Endothelial cell of umbilical vein (primary cell): ENCODE measurements at regions not wholly inside any gene's neighbourhood (a gene's known extent, or its start where the extent isn't known, plus 50 kb on each side); places are given as distances from the start of the nearest gene placed in this dataset.

Experiments used
- BruUV-seq: library from RNA; stranded (reverse); fragments of 400-500 nt; replicated peaks from 2 replicates; lab custom pipeline; 2021; lab: Mats Ljungman, UMichigan
- CTCF ChIA-PET: fragments of 300-600, 350-600 bp; sonication (Branson Sonifier 250); formaldehyde crosslinking; loops from one replicate; lab custom pipeline; 2021; ENCODE audit warnings: antibody characterized with exemption, inconsistent platforms; lab: Charles Lee
- POLR2A ChIA-PET: fragments of 300-600, 350-600 bp; sonication (Branson Sonifier 250); formaldehyde crosslinking; loops from one replicate; lab custom pipeline; 2021; ENCODE audit warnings: antibody characterized with exemption, inconsistent platforms; lab: Charles Lee
- DNase-seq: peaks from one replicate; pipeline ENCODE4 v3.0.0-alpha.2; 2011; ENCODE audit warnings: low read depth, low spot score
- FAIRE-seq: peaks from 2 replicates; lab custom pipeline; 2011; peaks lifted over from hg19 to GRCh38; lab: Jason Lieb, UNC
- H2AFZ ChIP-seq: 2 replicates; pipeline ENCODE4 v1.6.0; 2012; ENCODE audit warnings: low read depth, low read length, control low read depth, inconsistent platforms
- H3K27ac ChIP-seq: 2 replicates; pipeline ENCODE4 v1.5.1; 2011; ENCODE audit warnings: low read depth, mild to moderate bottlenecking, control low read depth, low read length, moderate library complexity; ENCODE audit not compliant: insufficient read depth
- H3K27me3 ChIP-seq, 2 experiments: 2 replicates each; pipeline versions ENCODE4 v1.6.0 to v1.6.1; 2011; ENCODE audit warnings: low read length in 2 of 2, mixed read lengths in 1 of 2; ENCODE audit not compliant: control insufficient read depth in 2 of 2, insufficient read depth in 2 of 2
- H3K36me3 ChIP-seq, 2 experiments: 2 replicates in 1 of 2; 3 replicates in 1 of 2; pipeline ENCODE4 v1.5.1; 2011; ENCODE audit warnings: low read length in 2 of 2, mild to moderate bottlenecking in 1 of 2, moderate library complexity in 1 of 2; ENCODE audit not compliant: control insufficient read depth in 2 of 2, insufficient read depth in 2 of 2; ENCODE audit errors: extremely low read depth in 1 of 2
- H3K4me1 ChIP-seq: 3 replicates; pipeline ENCODE4 v1.5.1; 2011; ENCODE audit warnings: mild to moderate bottlenecking, low read length; ENCODE audit not compliant: control insufficient read depth, insufficient read depth; ENCODE audit errors: extremely low read depth
- H3K4me2 ChIP-seq: 2 replicates; pipeline ENCODE4 v1.6.1; 2011; ENCODE audit warnings: low read length, control low read depth, mixed read lengths; ENCODE audit not compliant: insufficient read depth
- H3K4me3 ChIP-seq, 3 experiments: fragments of 200-600 bp in 1 of 3; sonication (generic), shearing (Covaris generic) in 1 of 3; replicated peaks in 1 of 3; 2 replicates each; pipeline ENCODE4 v1.5.1; 2011 to 2016; ENCODE audit warnings: control low read depth in 3 of 3, low read length in 3 of 3, mild to moderate bottlenecking in 2 of 3, inconsistent platforms in 1 of 3, low read depth in 1 of 3, moderate library complexity in 1 of 3; ENCODE audit not compliant: insufficient read depth in 1 of 3
- H3K79me2 ChIP-seq: 2 replicates; pipeline ENCODE4 v1.6.0; 2012; ENCODE audit warnings: low read length, inconsistent platforms; ENCODE audit not compliant: control insufficient read depth, insufficient read depth
- H3K9ac ChIP-seq: replicated peaks from 2 replicates; pipeline ENCODE3; 2011; ENCODE audit warnings: low read length, control low read depth; ENCODE audit not compliant: insufficient read depth; ENCODE audit errors: extremely low read depth
- H3K9me1 ChIP-seq: replicated peaks from 3 replicates; pipeline ENCODE4 v1.6.0; 2011; ENCODE audit warnings: mild to moderate bottlenecking, low read length; ENCODE audit not compliant: control insufficient read depth, insufficient read depth; ENCODE audit errors: extremely low read depth
- H3K9me3 ChIP-seq: replicated peaks from 2 replicates; pipeline ENCODE4 v1.5.1; 2012; ENCODE audit warnings: low read length, inconsistent platforms; ENCODE audit not compliant: control insufficient read depth, insufficient read depth
- H4K20me1 ChIP-seq: replicated peaks from 2 replicates; pipeline ENCODE3; 2011; ENCODE audit warnings: mild to moderate bottlenecking, low read length; ENCODE audit not compliant: control insufficient read depth, insufficient read depth; ENCODE audit errors: extremely low read depth
- CTCF ChIP-seq, 2 donors: IDR thresholded peaks; 1 replicate in 1 of 2; 2 replicates in 1 of 2; pipeline ENCODE4 v1.5.1; 2011; ENCODE audit warnings: low read length in 2 of 2, mild to moderate bottlenecking in 2 of 2, moderate library complexity in 2 of 2, control low read depth in 1 of 2, inconsistent platforms in 1 of 2, low read depth in 1 of 2; ENCODE audit not compliant: insufficient read depth in 1 of 2; ENCODE audit errors: extremely low read depth in 1 of 2
- EZH2 ChIP-seq: IDR thresholded peaks from 2 replicates; pipeline ENCODE4 v1.6.1; 2012; ENCODE audit warnings: borderline replicate concordance, low read depth, mild to moderate bottlenecking, moderate library complexity, low read length, inconsistent platforms; ENCODE audit not compliant: severe bottlenecking
- FOS ChIP-seq: IDR thresholded peaks from 2 replicates; pipeline ENCODE4 v1.6.1; 2011; ENCODE audit warnings: mild to moderate bottlenecking, low read length, moderate library complexity, borderline replicate concordance; ENCODE audit not compliant: insufficient read depth
- GATA2 ChIP-seq: IDR thresholded peaks from 2 replicates; pipeline ENCODE4 v1.7.0; 2011; ENCODE audit warnings: low read depth, mild to moderate bottlenecking, moderate library complexity, mixed read lengths, low read length; ENCODE audit not compliant: insufficient read length, insufficient read depth
- JUN ChIP-seq: IDR thresholded peaks from 2 replicates; pipeline ENCODE4 v1.6.1; 2011; ENCODE audit warnings: borderline replicate concordance, low read depth; ENCODE audit not compliant: insufficient read length, insufficient read depth
- MAX ChIP-seq: IDR thresholded peaks from 2 replicates; pipeline ENCODE4 v1.6.1; 2011; ENCODE audit not compliant: insufficient read depth, insufficient read length
- MYC ChIP-seq: IDR thresholded peaks from one replicate; pipeline ENCODE4 v1.6.1; 2011; ENCODE audit warnings: mild to moderate bottlenecking, low read depth, low read length
- POLR2A ChIP-seq: IDR thresholded peaks from 2 replicates; pipeline ENCODE4 v1.6.1; 2012; ENCODE audit warnings: low read depth, mild to moderate bottlenecking, control low read depth, low read length
- POLR2AphosphoS5 ChIP-seq: IDR thresholded peaks from 2 replicates; pipeline ENCODE4 v1.6.1; 2012; ENCODE audit warnings: low read depth, mild to moderate bottlenecking, control low read depth, low read length, moderate library complexity; ENCODE audit not compliant: insufficient read depth
- dilution Hi-C: fragments of 300-500 bp; cut with MboI; formaldehyde crosslinking; loops from one replicate; pipeline ENCODE4 v1.15.0; 2019; ENCODE audit warnings: low sequenced_read_pairs; ENCODE audit not compliant: extremely low pct_ligation_motif_present
- intact Hi-C: fragments of 100-400 bp; cut with micrococcal nuclease; formaldehyde crosslinking; loops from one replicate; pipeline ENCODE4 v1.10.0; 2022

GRCh38 chr3:159922861-159923312, 65.7 kb upstream of the IL12A start:
- no peaks in the 10 kb centered on the region for H3K9me3 ChIP-seq
- no peak for DNase-seq

More at GRCh38 chr3:159922861-159923312, 65.7 kb upstream of the IL12A start:
- no peak for FAIRE-seq
- Histone ChIP-seq H3K4me1 (no peaks in the 10 kb centered on the region), H3K27ac (no peak overlapping the region), H3K4me2 (no peak overlapping the region), H4K20me1 (no peaks in the 10 kb centered on the region), H2AFZ (no peak overlapping the region), H3K9ac (no peak overlapping the region), H3K79me2 (no peaks in the 10 kb centered on the region), H3K36me3 (no peaks in the 10 kb centered on the region), H3K9me1 (no peaks in the 10 kb centered on the region), H3K4me3 (no peak overlapping the region), H3K27me3 (no peaks in the 10 kb centered on the region)
- ChIA-PET CTCF (interaction anchor here (1.0 kb wide), 1 partner anchor 8 kb away, joined by 3 read pairs; no protein-coding TSS in a partner anchor), POLR2A (no interaction called here)
- dilution Hi-C loops, result no loop called here
- TF ChIP-seq FOS (no peak), MYC (no peak), CTCF (IDR thresholded peaks at IDR 0.05; ENCODE audit: extremely low read depth in 1 of 2, insufficient read depth in 1 of 2, low read depth in 1 of 2, low read length in 2 of 2) (no peak), MAX (no peak), POLR2A (no peak), JUN (no peak), GATA2 (no peak), EZH2 (no peak), POLR2AphosphoS5 (no peak)
- intact Hi-C loops, result no loop called here
- no TSS peak for BruUV-seq
